Prostate gland (tissue), 2 donors: ENCODE measurements at regions not wholly inside any gene's neighbourhood (a gene's known extent, or its start where the extent isn't known, plus 50 kb on each side); places are given as distances from the start of the nearest gene placed in this dataset.

Experiments
- POLR2A ChIP-seq: fragments of 450-650 bp; IDR thresholded peaks from one replicate; pipeline ENCODE4 v1.6.1; 2016; ENCODE audit warnings: antibody characterized with exemption, mild to moderate bottlenecking
- TF ChIP-seq, protein P1 (sequence below), 4 experiments: fragments of 200-600 bp in 2 of 4; fragments of 450-650 bp in 2 of 4; sonication (generic) in 2 of 4; IDR thresholded peaks; 1 replicate in 3 of 4; 2 replicates in 1 of 4; pipeline ENCODE4 v1.5.1; 2016 to 2019; ENCODE audit warnings: antibody characterized with exemption in 4 of 4, mild to moderate bottlenecking in 2 of 4, moderate library complexity in 2 of 4

- TF ChIP-seq, protein P1, sequence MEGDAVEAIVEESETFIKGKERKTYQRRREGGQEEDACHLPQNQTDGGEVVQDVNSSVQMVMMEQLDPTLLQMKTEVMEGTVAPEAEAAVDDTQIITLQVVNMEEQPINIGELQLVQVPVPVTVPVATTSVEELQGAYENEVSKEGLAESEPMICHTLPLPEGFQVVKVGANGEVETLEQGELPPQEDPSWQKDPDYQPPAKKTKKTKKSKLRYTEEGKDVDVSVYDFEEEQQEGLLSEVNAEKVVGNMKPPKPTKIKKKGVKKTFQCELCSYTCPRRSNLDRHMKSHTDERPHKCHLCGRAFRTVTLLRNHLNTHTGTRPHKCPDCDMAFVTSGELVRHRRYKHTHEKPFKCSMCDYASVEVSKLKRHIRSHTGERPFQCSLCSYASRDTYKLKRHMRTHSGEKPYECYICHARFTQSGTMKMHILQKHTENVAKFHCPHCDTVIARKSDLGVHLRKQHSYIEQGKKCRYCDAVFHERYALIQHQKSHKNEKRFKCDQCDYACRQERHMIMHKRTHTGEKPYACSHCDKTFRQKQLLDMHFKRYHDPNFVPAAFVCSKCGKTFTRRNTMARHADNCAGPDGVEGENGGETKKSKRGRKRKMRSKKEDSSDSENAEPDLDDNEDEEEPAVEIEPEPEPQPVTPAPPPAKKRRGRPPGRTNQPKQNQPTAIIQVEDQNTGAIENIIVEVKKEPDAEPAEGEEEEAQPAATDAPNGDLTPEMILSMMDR (IDR thresholded peaks at IDR 0.05), result no peak
- TF ChIP-seq POLR2A, result no peak
These were observed 290.6 kb downstream of the FZD1 start for GRCh38 chr7:91554883-91555282.
